HL-60 (cell line): ENCODE measurements at regions not wholly inside any gene's neighbourhood (a gene's known extent, or its start where the extent isn't known, plus 50 kb on each side); places are given as distances from the start of the nearest gene placed in this dataset.

Source experiments
- GABPA ChIP-seq: IDR thresholded peaks from 2 replicates; pipeline ENCODE4 v1.6.1; 2012; ENCODE audit warnings: low read depth
- POLR2AphosphoS5 ChIP-seq: IDR thresholded peaks from 2 replicates; pipeline ENCODE4 v1.6.1; 2012; ENCODE audit warnings: low read depth
- SPI1 ChIP-seq: IDR thresholded peaks from 2 replicates; pipeline ENCODE4 v1.6.1; 2012; ENCODE audit warnings: low read depth, mild to moderate bottlenecking, borderline replicate concordance
- TF ChIP-seq, protein P1 (sequence below): IDR thresholded peaks from one replicate; pipeline ENCODE4 v1.5.1; 2011; ENCODE audit warnings: low read length, control low read depth, inconsistent platforms; ENCODE audit not compliant: insufficient read depth

DNA sequence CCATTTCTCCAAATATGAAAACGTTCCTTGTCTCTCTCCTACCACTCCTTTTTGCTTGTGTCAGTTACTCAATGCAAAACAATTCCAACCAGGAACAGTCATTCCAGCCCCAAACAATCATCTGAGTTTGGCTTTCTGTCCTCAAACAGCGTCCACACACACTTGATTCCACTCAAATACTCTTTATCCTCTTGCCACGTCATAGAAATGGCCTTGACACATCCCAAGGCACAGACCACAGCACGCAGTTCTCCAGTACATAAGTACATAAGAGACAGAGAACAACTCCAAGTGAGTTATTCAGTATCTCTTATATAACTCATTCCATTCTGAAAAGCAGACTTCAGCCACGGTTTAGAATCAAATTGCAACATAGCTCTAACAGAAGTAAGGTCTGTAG, 299.2 kb downstream of the RPS29 start:
- no peak for TF ChIP-seq POLR2AphosphoS5
- TF ChIP-seq, protein P1, sequence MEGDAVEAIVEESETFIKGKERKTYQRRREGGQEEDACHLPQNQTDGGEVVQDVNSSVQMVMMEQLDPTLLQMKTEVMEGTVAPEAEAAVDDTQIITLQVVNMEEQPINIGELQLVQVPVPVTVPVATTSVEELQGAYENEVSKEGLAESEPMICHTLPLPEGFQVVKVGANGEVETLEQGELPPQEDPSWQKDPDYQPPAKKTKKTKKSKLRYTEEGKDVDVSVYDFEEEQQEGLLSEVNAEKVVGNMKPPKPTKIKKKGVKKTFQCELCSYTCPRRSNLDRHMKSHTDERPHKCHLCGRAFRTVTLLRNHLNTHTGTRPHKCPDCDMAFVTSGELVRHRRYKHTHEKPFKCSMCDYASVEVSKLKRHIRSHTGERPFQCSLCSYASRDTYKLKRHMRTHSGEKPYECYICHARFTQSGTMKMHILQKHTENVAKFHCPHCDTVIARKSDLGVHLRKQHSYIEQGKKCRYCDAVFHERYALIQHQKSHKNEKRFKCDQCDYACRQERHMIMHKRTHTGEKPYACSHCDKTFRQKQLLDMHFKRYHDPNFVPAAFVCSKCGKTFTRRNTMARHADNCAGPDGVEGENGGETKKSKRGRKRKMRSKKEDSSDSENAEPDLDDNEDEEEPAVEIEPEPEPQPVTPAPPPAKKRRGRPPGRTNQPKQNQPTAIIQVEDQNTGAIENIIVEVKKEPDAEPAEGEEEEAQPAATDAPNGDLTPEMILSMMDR: no peak
- TF ChIP-seq SPI1: no peak
- no peak for TF ChIP-seq GABPA
